HepG2 (cell line): ENCODE measurements at regions not wholly inside any gene's neighbourhood (a gene's known extent, or its start where the extent isn't known, plus 50 kb on each side); places are given as distances from the start of the nearest gene placed in this dataset.
A peak's percentile ranks its signal among the peaks of the same experiment; 100 is the strongest.

ENCODE experiments used
- ATAC-seq: fragments of 200-7000 bp; cut with Tn5 transposase; 3 replicates; pipeline ENCODE4 v1.9.1; 2020; ENCODE audit warnings: mild to moderate bottlenecking, moderate library complexity
- BruUV-seq: library from RNA; stranded (reverse); fragments of 400-500 nt; replicated peaks from 2 replicates; lab custom pipeline; 2021; lab: Mats Ljungman, UMichigan
- CTCF ChIA-PET: fragments of 300-600 bp; formaldehyde crosslinking; extraction: SDS; loops from one replicate; lab custom pipeline; 2021; ENCODE audit warnings: low total read pairs, inconsistent platforms, low intra/inter-chr PET ratio; lab: Yijun Ruan, JAX
- POLR2A ChIA-PET: fragments of 350-600 bp; sonication (Branson Sonifier 250); formaldehyde crosslinking; loops from one replicate; lab custom pipeline; 2020; ENCODE audit warnings: antibody characterized with exemption, inconsistent platforms; lab: Yijun Ruan, JAX
- DNase-seq: peaks from one replicate; pipeline ENCODE4 v3.0.0-alpha.2; 2015; ENCODE audit warnings: low spot score
- FAIRE-seq: peaks from 3 replicates; lab custom pipeline; 2011; peaks lifted over from hg19 to GRCh38; lab: Jason Lieb, UNC
- H2AFZ ChIP-seq: one replicate; pipeline ENCODE4 v1.6.1; 2011; ENCODE audit warnings: low read length, inconsistent platforms
- H3K27ac ChIP-seq: fragments of 300-600 bp; 3 replicates; pipeline ENCODE4 v1.8.0; 2011; ENCODE audit warnings: mixed run types, mild to moderate bottlenecking, mixed read lengths, low read length, inconsistent platforms; ENCODE audit not compliant: insufficient read depth; ENCODE audit errors: extremely low read length
- H3K27me3 ChIP-seq, 2 experiments: fragments of 200-600 bp in 1 of 2; 2 replicates in 1 of 2; 3 replicates in 1 of 2; pipeline versions ENCODE4 v1.6.0 to v1.8.0; 2011; ENCODE audit warnings: low read length in 2 of 2, mild to moderate bottlenecking in 2 of 2, moderate library complexity in 2 of 2, inconsistent platforms in 1 of 2; ENCODE audit not compliant: insufficient read depth in 2 of 2, control insufficient read depth in 1 of 2
- H3K36me3 ChIP-seq, 2 experiments: fragments of 200-600 bp in 1 of 2; replicated peaks in 1 of 2; 2 replicates in 1 of 2; 3 replicates in 1 of 2; pipeline versions ENCODE4 v1.5.1 to v1.8.0; 2011; ENCODE audit warnings: low read length in 2 of 2, inconsistent platforms in 1 of 2; ENCODE audit not compliant: insufficient read depth in 2 of 2, control insufficient read depth in 1 of 2
- H3K4me1 ChIP-seq: 2 replicates; pipeline ENCODE4 v1.5.1; 2012; ENCODE audit warnings: low read length, inconsistent platforms; ENCODE audit not compliant: insufficient read depth
- H3K4me2 ChIP-seq: 2 replicates; pipeline ENCODE4 v1.6.0; 2011; ENCODE audit warnings: low read depth, low read length, inconsistent platforms
- H3K4me3 ChIP-seq, 3 experiments: fragments of 200-600 bp in 1 of 3; sonication (generic), shearing (Covaris generic) in 1 of 3; replicated peaks in 1 of 3; 2 replicates each; pipeline ENCODE4 v1.5.1; 2011 to 2016; ENCODE audit warnings: low read length in 3 of 3, inconsistent platforms in 2 of 3, low read depth in 2 of 3, mild to moderate bottlenecking in 2 of 3, control low read depth in 1 of 3, mixed read lengths in 1 of 3; ENCODE audit not compliant: insufficient read depth in 1 of 3
- H3K79me2 ChIP-seq: one replicate; pipeline ENCODE4 v1.6.1; 2011; ENCODE audit warnings: low read length, inconsistent platforms; ENCODE audit not compliant: insufficient read depth
- H3K9ac ChIP-seq: 2 replicates; pipeline ENCODE4 v1.6.0; 2011; ENCODE audit warnings: mild to moderate bottlenecking, low read depth, low read length, inconsistent platforms; ENCODE audit not compliant: insufficient read depth
- H3K9me3 ChIP-seq: 2 replicates; pipeline ENCODE4 v1.5.1; 2012; ENCODE audit warnings: mild to moderate bottlenecking, low read length
- H4K20me1 ChIP-seq: 2 replicates; pipeline ENCODE4 v1.6.0; 2011; ENCODE audit warnings: inconsistent platforms, mild to moderate bottlenecking, low read length, moderate library complexity; ENCODE audit not compliant: insufficient read depth
- EHMT2 ChIP-seq: fragments of 200-600 bp; sonication (generic); IDR thresholded peaks from 2 replicates; pipeline ENCODE4 v1.7.0; 2017; ENCODE audit warnings: antibody characterized with exemption, low read depth, low read length, borderline replicate concordance
- MAFF ChIP-seq: IDR thresholded peaks from 2 replicates; pipeline ENCODE4 v1.6.1; 2011; ENCODE audit warnings: low read depth, low read length, improper control_type of control experiment
- MAFK ChIP-seq, 2 experiments: IDR thresholded peaks in 1 of 2; conservative IDR thresholded peaks in 1 of 2; 2 replicates each; pipeline ENCODE4 v1.6.1; 2011; ENCODE audit warnings: improper control_type of control experiment in 2 of 2, low read length in 2 of 2
- WIZ ChIP-seq: sonication (generic); formaldehyde crosslinking; IDR thresholded peaks from 2 replicates; pipeline ENCODE4 v1.5.1; 2020; ENCODE audit warnings: mild to moderate bottlenecking, missing genetic modification reagents
- ZNF207 ChIP-seq: fragments of 450-650 bp; IDR thresholded peaks from 2 replicates; pipeline ENCODE4 v1.6.1; 2016; ENCODE audit warnings: antibody characterized with exemption, borderline replicate concordance
- ZNF253 ChIP-seq: sonication (generic); formaldehyde crosslinking; IDR thresholded peaks from 2 replicates; pipeline ENCODE4 v1.8.0; 2022; ENCODE audit warnings: mild to moderate bottlenecking, missing genetic modification reagents, borderline replicate concordance
- ZNF274 ChIP-seq: sonication (generic); formaldehyde crosslinking; IDR thresholded peaks from 2 replicates; pipeline ENCODE4 v1.5.1; 2020; ENCODE audit warnings: mild to moderate bottlenecking, missing genetic modification reagents
- ZNF335 ChIP-seq: sonication (generic); formaldehyde crosslinking; IDR thresholded peaks from 2 replicates; pipeline ENCODE4 v1.4.0; 2020; ENCODE audit warnings: missing genetic modification reagents
- ZNF512 ChIP-seq: sonication (generic); formaldehyde crosslinking; IDR thresholded peaks from 2 replicates; pipeline ENCODE4 v1.4.0; 2020; ENCODE audit warnings: mild to moderate bottlenecking, missing genetic modification reagents
- ZNF543 ChIP-seq: sonication (generic); formaldehyde crosslinking; IDR thresholded peaks from 2 replicates; pipeline ENCODE4 v1.4.0; 2020; ENCODE audit warnings: mild to moderate bottlenecking, missing genetic modification reagents
- ZNF574 ChIP-seq: sonication (generic); formaldehyde crosslinking; IDR thresholded peaks from 2 replicates; pipeline ENCODE4 v1.4.0; 2020; ENCODE audit warnings: missing genetic modification reagents
- WGBS: methylation state at CpG from one replicate; pipeline ENCODE4 v1.1.6; 2017; ENCODE audit warnings: low lambda C conversion rate; 5-methylcytosine and 5-hydroxymethylcytosine counted together
- in situ Hi-C: cut with HindIII; loops from 2 replicates; pipeline ENCODE4 v1.10.0; 2017; ENCODE audit warnings: low pct_unique_long_range_greater_than_20kb; ENCODE audit not compliant: extremely low pct_ligation_motif_present
- intact Hi-C: fragments of 100-400 bp; cut with micrococcal nuclease; formaldehyde crosslinking; loops from one replicate; pipeline ENCODE4 v1.10.0; 2022; ENCODE audit not compliant: unreplicated experiment
- TF ChIP-seq, protein P1 (sequence below): sonication (generic); formaldehyde crosslinking; IDR thresholded peaks from 2 replicates; pipeline ENCODE4 v1.4.0; 2020; ENCODE audit warnings: missing genetic modification reagents

GRCh38 chr13:80273718-80274117, 67.2 kb downstream of the SPRY2 start:
- Histone ChIP-seq H3K4me1 (no peaks in the 10 kb centered on the region), H4K20me1 (no peaks in the 10 kb centered on the region), H3K27ac (no peak overlapping the region), H3K4me2 (no peak overlapping the region), H2AFZ (no peak overlapping the region), H3K27me3 (no peaks in the 10 kb centered on the region), H3K36me3 (no peaks in the 10 kb centered on the region), H3K9me3 (peaks cover 15% of the 10 kb centered on the region; the same call in 1 of the 2 replicates), H3K79me2 (no peaks in the 10 kb centered on the region), H3K9ac (no peak overlapping the region), H3K4me3 (no peak overlapping the region)
- TF ChIP-seq WIZ (CRISPR knock-in tag) (no peak), MAFK (conservative IDR thresholded peaks at IDR 0.05 in 1 of 2, IDR thresholded peaks at IDR 0.05 in 1 of 2; ENCODE audit: low read length in 2 of 2) (peak; percentile 84 to 90), ZNF543 (CRISPR knock-in tag) (no peak), ZNF512 (CRISPR knock-in tag) (no peak), ZNF335 (CRISPR knock-in tag) (no peak), ZNF274 (CRISPR knock-in tag) (no peak), MAFF (peak; percentile 80)
- no TSS peak for BruUV-seq
- DNase-seq (no peak), ATAC-seq (no peak), FAIRE-seq (no peak)
- CTCF ChIA-PET = no interaction called here
- POLR2A ChIA-PET = no interaction called here
- in situ Hi-C loops (no loop called here), intact Hi-C loops (no loop called here)
- 22% methylated on average over 3 of the region's 3 CpGs for WGBS

DNA sequence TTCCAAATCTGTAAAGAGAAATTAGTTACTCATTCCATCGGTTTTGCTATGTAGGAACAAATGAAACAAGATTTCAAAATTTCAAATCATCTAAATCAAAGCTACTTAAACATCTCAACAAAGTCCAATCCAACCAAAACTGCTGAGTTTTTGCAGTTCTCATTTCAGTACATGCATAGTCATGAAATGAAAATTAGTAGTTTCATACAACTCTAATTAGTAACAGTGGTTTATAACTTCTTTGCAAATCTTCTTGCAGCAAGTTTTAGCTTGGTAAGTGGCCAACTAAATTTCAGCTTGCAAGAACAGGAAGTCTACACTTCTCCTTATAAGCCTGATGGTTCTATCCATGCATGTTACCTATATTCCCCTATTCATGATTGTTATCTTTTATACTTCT, 75.6 kb downstream of the SPRY2 start:
- no peaks in the 10 kb centered on the region for H3K4me1 ChIP-seq
- FAIRE-seq = no peak
- in situ Hi-C loops = no loop called here
- no peaks in the 10 kb centered on the region for H3K27me3 ChIP-seq
- no peak overlapping the region for H3K4me2 ChIP-seq
- ChIA-PET CTCF (no interaction called here), POLR2A (no interaction called here)
- no peak overlapping the region for H3K27ac ChIP-seq
- 0% methylated on average over 1 of the region's 1 CpG for WGBS
- no peaks in the 10 kb centered on the region for H4K20me1 ChIP-seq
- peaks cover 18% of the 10 kb centered on the region for H3K9me3 ChIP-seq
- H3K36me3 ChIP-seq = no peaks in the 10 kb centered on the region
- no peak overlapping the region for H3K4me3 ChIP-seq
- no peak for DNase-seq
- no peaks in the 10 kb centered on the region for H3K79me2 ChIP-seq
- H3K9ac ChIP-seq = no peak overlapping the region
- BruUV-seq = no TSS peak
- no peak overlapping the region for H2AFZ ChIP-seq
- ATAC-seq = no peak
- intact Hi-C loops = no loop called here
- TF ChIP-seq ZNF574 (CRISPR knock-in tag) = no peak
- no peak for TF ChIP-seq EHMT2
- TF ChIP-seq ZNF253 (CRISPR knock-in tag) = no peak
- TF ChIP-seq, protein P1, sequence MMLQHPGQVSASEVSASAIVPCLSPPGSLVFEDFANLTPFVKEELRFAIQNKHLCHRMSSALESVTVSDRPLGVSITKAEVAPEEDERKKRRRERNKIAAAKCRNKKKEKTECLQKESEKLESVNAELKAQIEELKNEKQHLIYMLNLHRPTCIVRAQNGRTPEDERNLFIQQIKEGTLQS (CRISPR knock-in tag) = no peak
- TF ChIP-seq ZNF207 = no peak
